ENCODE measurements at regions not wholly inside any gene's neighbourhood (a gene's known extent, or its start where the extent isn't known, plus 50 kb on each side); places are given as distances from the start of the nearest gene placed in this dataset.

GRCh38 chr2:144270951-144271350, 249.0 kb downstream of the ZEB2 start:
- DNase-seq (ENCODE audit: low read depth) = no peak
- no peak for TF ChIP-seq CTCF (IDR thresholded peaks at IDR 0.05; ENCODE audit: low read length, missing control alignments)
- H3K4me3 ChIP-seq (replicated peaks; ENCODE audit: low read depth, low read length) = no peak overlapping the region

- peak; percentile 2 for DNase-seq (ENCODE audit: low read depth)
- no peak overlapping the region for H3K4me3 ChIP-seq (replicated peaks; ENCODE audit: low read depth, low read length)
- TF ChIP-seq CTCF (IDR thresholded peaks at IDR 0.05; ENCODE audit: low read length, missing control alignments) = no peak
These were observed 251.8 kb downstream of the ZEB2 start for GRCh38 chr2:144268036-144268678.

- no peak for DNase-seq (ENCODE audit: low read depth)
- no peak for TF ChIP-seq CTCF (IDR thresholded peaks at IDR 0.05; ENCODE audit: low read length, missing control alignments)
- no peak overlapping the region for H3K4me3 ChIP-seq (replicated peaks; ENCODE audit: low read depth, low read length)
These were observed 252.7 kb downstream of the ZEB2 start for GRCh38 chr2:144267239-144267638.

GRCh38 chr2:144265654-144266053, 254.3 kb downstream of the ZEB2 start:
- TF ChIP-seq CTCF (IDR thresholded peaks at IDR 0.05; ENCODE audit: low read length, missing control alignments) = no peak
- DNase-seq (ENCODE audit: low read depth) = no peak
- H3K4me3 ChIP-seq (replicated peaks; ENCODE audit: low read depth, low read length) = no peak overlapping the region

- DNase-seq (ENCODE audit: low read depth) = no peak
- no peak overlapping the region for H3K4me3 ChIP-seq (replicated peaks; ENCODE audit: low read depth, low read length)
- no peak for TF ChIP-seq CTCF (IDR thresholded peaks at IDR 0.05; ENCODE audit: low read length, missing control alignments)
These were observed 258.0 kb downstream of the ZEB2 start for GRCh38 chr2:144261966-144262365.

GRCh38 chr2:144261336-144261735, 258.6 kb downstream of the ZEB2 start:
- no peak overlapping the region for H3K4me3 ChIP-seq (replicated peaks; ENCODE audit: low read depth, low read length)
- peak; percentile 3 for DNase-seq (ENCODE audit: low read depth)
- TF ChIP-seq CTCF (IDR thresholded peaks at IDR 0.05; ENCODE audit: low read length, missing control alignments) = no peak

- H3K4me3 ChIP-seq (replicated peaks; ENCODE audit: low read depth, low read length) = no peak overlapping the region
- TF ChIP-seq CTCF (IDR thresholded peaks at IDR 0.05; ENCODE audit: low read length, missing control alignments) = no peak
- no peak for DNase-seq (ENCODE audit: low read depth)
These were observed 260.6 kb downstream of the ZEB2 start for GRCh38 chr2:144259332-144259731.

Data from fibroblast of pulmonary artery (primary cell).